Left ventricle myocardium inferior (tissue), 1 donor: ENCODE measurements at regions not wholly inside any gene's neighbourhood (a gene's known extent, or its start where the extent isn't known, plus 50 kb on each side); places are given as distances from the start of the nearest gene placed in this dataset.

ENCODE experiments used
- DNase-seq: peaks from one replicate; pipeline ENCODE4 v3.0.0-alpha.2; 2020
- H3K27ac ChIP-seq: fragments of 200-600 bp; replicated peaks from 2 replicates; pipeline ENCODE4 v1.8.0; 2021
- H3K27me3 ChIP-seq: fragments of 200-600 bp; 2 replicates; pipeline ENCODE4 v1.8.0; 2021; ENCODE audit warnings: low read depth
- H3K36me3 ChIP-seq: fragments of 200-600 bp; 2 replicates; pipeline ENCODE4 v1.8.0; 2021
- H3K4me1 ChIP-seq: fragments of 200-600 bp; 2 replicates; pipeline ENCODE4 v1.8.0; 2021
- H3K4me3 ChIP-seq: fragments of 200-600 bp; 2 replicates; pipeline ENCODE4 v1.8.0; 2021; ENCODE audit warnings: mild to moderate bottlenecking, moderate library complexity
- H3K9me3 ChIP-seq: fragments of 200-600 bp; replicated peaks from 2 replicates; pipeline ENCODE4 v1.8.0; 2021
- intact Hi-C: fragments of 100-400 bp; cut with micrococcal nuclease; formaldehyde crosslinking; loops from one replicate; pipeline ENCODE4 v1.11.0; 2022
- TF ChIP-seq, protein P1 (sequence below): fragments of 200-600 bp; IDR thresholded peaks from 2 replicates; pipeline ENCODE4 v1.8.0; 2021; ENCODE audit warnings: antibody characterized with exemption, mild to moderate bottlenecking, borderline replicate concordance
- donor health status: DM: no; HTN: yes; CAD: no; lungs with severe emphysema.

- Histone ChIP-seq H3K9me3 (no peaks in the 10 kb centered on the region), H3K27me3 (peaks cover 8% of the 10 kb centered on the region), H3K4me3 (no peak overlapping the region), H3K27ac (no peak overlapping the region), H3K36me3 (no peaks in the 10 kb centered on the region), H3K4me1 (no peaks in the 10 kb centered on the region)
- no peak for DNase-seq
- TF ChIP-seq, protein P1, sequence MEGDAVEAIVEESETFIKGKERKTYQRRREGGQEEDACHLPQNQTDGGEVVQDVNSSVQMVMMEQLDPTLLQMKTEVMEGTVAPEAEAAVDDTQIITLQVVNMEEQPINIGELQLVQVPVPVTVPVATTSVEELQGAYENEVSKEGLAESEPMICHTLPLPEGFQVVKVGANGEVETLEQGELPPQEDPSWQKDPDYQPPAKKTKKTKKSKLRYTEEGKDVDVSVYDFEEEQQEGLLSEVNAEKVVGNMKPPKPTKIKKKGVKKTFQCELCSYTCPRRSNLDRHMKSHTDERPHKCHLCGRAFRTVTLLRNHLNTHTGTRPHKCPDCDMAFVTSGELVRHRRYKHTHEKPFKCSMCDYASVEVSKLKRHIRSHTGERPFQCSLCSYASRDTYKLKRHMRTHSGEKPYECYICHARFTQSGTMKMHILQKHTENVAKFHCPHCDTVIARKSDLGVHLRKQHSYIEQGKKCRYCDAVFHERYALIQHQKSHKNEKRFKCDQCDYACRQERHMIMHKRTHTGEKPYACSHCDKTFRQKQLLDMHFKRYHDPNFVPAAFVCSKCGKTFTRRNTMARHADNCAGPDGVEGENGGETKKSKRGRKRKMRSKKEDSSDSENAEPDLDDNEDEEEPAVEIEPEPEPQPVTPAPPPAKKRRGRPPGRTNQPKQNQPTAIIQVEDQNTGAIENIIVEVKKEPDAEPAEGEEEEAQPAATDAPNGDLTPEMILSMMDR, result no peak
- intact Hi-C loops, result no loop called here
Observed at GRCh38 chr5:174252121-174252520, 206.6 kb downstream of the NSG2 start.

GRCh38 chr5:174259696-174260420 is 214.4 kb downstream of the NSG2 start:
- TF ChIP-seq, protein P1, result no peak
- H3K4me3 ChIP-seq, result no peak overlapping the region
- H3K4me1 ChIP-seq, result no peaks in the 10 kb centered on the region
- H3K27ac ChIP-seq, result no peak overlapping the region
- intact Hi-C loops, result no loop called here
- peaks cover under 1% of the 10 kb centered on the region for H3K9me3 ChIP-seq
- H3K36me3 ChIP-seq, result no peaks in the 10 kb centered on the region
- no peak for DNase-seq
- peaks cover 24% of the 10 kb centered on the region for H3K27me3 ChIP-seq

DNA sequence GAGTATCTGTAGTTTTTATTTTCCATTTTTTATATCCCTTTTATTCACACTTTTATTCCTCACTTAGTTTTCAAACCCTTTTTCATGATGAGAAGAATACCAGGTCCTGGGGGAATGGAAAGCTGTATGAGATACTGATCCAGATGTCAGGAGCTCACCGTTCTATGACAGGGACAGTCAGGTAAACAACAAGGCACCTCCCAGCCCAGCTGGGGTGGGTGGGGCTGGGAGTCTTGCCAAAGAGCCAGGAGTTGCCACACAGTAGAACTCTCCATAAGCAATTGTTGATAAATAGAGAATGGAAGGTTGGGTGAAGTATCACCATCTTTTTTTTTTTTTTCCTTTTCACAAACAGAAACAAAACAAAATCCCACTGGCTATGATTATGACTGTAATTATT is 225.8 kb downstream of the NSG2 start:
- Histone ChIP-seq H3K4me1 (no peaks in the 10 kb centered on the region), H3K27me3 (no peaks in the 10 kb centered on the region), H3K36me3 (no peaks in the 10 kb centered on the region), H3K9me3 (peaks cover 41% of the 10 kb centered on the region), H3K4me3 (no peak overlapping the region), H3K27ac (no peak overlapping the region)
- intact Hi-C loops, result no loop called here
- TF ChIP-seq, protein P1, result no peak
- no peak for DNase-seq

GRCh38 chr5:174272671-174273070 is 227.2 kb downstream of the NSG2 start:
- no peak overlapping the region for H3K4me3 ChIP-seq
- TF ChIP-seq, protein P1, result no peak

GRCh38 chr5:174273325-174273724 is 227.8 kb downstream of the NSG2 start:
- peaks cover 35% of the 10 kb centered on the region for H3K9me3 ChIP-seq
- TF ChIP-seq, protein P1, result no peak
- peaks cover 10% of the 10 kb centered on the region for H3K27me3 ChIP-seq
- intact Hi-C loops, result no loop called here
- DNase-seq, result no peak
- H3K36me3 ChIP-seq, result no peaks in the 10 kb centered on the region
- no peak overlapping the region for H3K4me3 ChIP-seq
- H3K27ac ChIP-seq, result no peak overlapping the region
- H3K4me1 ChIP-seq, result no peaks in the 10 kb centered on the region

More at GRCh38 chr5:174272671-174273070, 227.2 kb downstream of the NSG2 start:
- intact Hi-C loops, result no loop called here
- Histone ChIP-seq H3K36me3 (no peaks in the 10 kb centered on the region), H3K27me3 (peaks cover 5% of the 10 kb centered on the region), H3K4me1 (no peaks in the 10 kb centered on the region), H3K9me3 (peaks cover 35% of the 10 kb centered on the region), H3K27ac (no peak overlapping the region)
- no peak for DNase-seq
